ELF-1 (cell line): ENCODE measurements at regions not wholly inside any gene's neighbourhood (a gene's known extent, or its start where the extent isn't known, plus 50 kb on each side); places are given as distances from the start of the nearest gene placed in this dataset.

Experiments used
- DNase-seq: peaks from one replicate; pipeline ENCODE4 v3.0.0-alpha.2; 2016; ENCODE audit warnings: low read depth, low spot score

GRCh38 chr13:110097013-110097412 is 209.9 kb downstream of the COL4A1 start:
- DNase-seq: no peak

GRCh38 chr13:110092831-110093247 is 214.1 kb downstream of the COL4A1 start:
- DNase-seq: no peak

- no peak for DNase-seq
Observed at GRCh38 chr13:110089815-110090214, 217.1 kb downstream of the COL4A1 start.

- DNase-seq: no peak
Observed at GRCh38 chr13:110089100-110089499, 217.9 kb downstream of the COL4A1 start.

- no peak for DNase-seq
Observed at GRCh38 chr13:110073982-110074381, 233.0 kb downstream of the COL4A1 start.

GRCh38 chr13:110070511-110071120 is 236.3 kb downstream of the COL4A1 start:
- DNase-seq: no peak

- DNase-seq: no peak
Observed at GRCh38 chr13:110070046-110070445, 236.9 kb downstream of the COL4A1 start.

- DNase-seq: no peak
Observed at GRCh38 chr13:110068176-110068473, 238.8 kb downstream of the COL4A1 start.

- no peak for DNase-seq
Observed at GRCh38 chr13:110067355-110068175, 239.4 kb downstream of the COL4A1 start.

- DNase-seq: no peak
Observed at GRCh38 chr13:110065780-110066179, 241.2 kb downstream of the COL4A1 start.

GRCh38 chr13:110063490-110064421 is 243.2 kb downstream of the COL4A1 start:
- DNase-seq: no peak

- no peak for DNase-seq
Observed at GRCh38 chr13:110062777-110063442, 244.0 kb downstream of the COL4A1 start.

GRCh38 chr13:110062077-110062776 is 244.7 kb downstream of the COL4A1 start:
- no peak for DNase-seq

GRCh38 chr13:110061270-110061669 is 245.7 kb downstream of the COL4A1 start:
- DNase-seq: no peak

- no peak for DNase-seq
Observed at GRCh38 chr13:110057052-110057451, 249.9 kb downstream of the COL4A1 start.

- no peak for DNase-seq
Observed at GRCh38 chr13:110056640-110057039, 250.3 kb downstream of the COL4A1 start.

- no peak for DNase-seq
Observed at GRCh38 chr13:110055089-110055488, 251.9 kb downstream of the COL4A1 start.

GRCh38 chr13:110054041-110054440 is 252.9 kb downstream of the COL4A1 start:
- DNase-seq: no peak

- no peak for DNase-seq
Observed at GRCh38 chr13:110047496-110047895, 259.5 kb downstream of the COL4A1 start.

- no peak for DNase-seq
Observed at GRCh38 chr13:110046811-110047210, 260.1 kb downstream of the COL4A1 start.

GRCh38 chr13:110045919-110046318 is 259.5 kb upstream of the IRS2 start:
- no peak for DNase-seq
